Colonic mucosa (tissue), 4 donors: ENCODE measurements at regions not wholly inside any gene's neighbourhood (a gene's known extent, or its start where the extent isn't known, plus 50 kb on each side); places are given as distances from the start of the nearest gene placed in this dataset.

Experiments
- DNase-seq: peaks from one replicate; pipeline ENCODE4 v3.0.0-alpha.2; 2020
- H3K27ac ChIP-seq: fragments of 200-600 bp; one replicate; pipeline ENCODE4 v1.8.0; 2021
- H3K27me3 ChIP-seq: fragments of 200-600 bp; one replicate; pipeline ENCODE4 v1.8.0; 2021
- H3K36me3 ChIP-seq: fragments of 200-600 bp; one replicate; pipeline ENCODE4 v1.8.0; 2021
- H3K4me1 ChIP-seq: fragments of 200-600 bp; one replicate; pipeline ENCODE4 v1.8.0; 2021; ENCODE audit warnings: mild to moderate bottlenecking
- H3K4me3 ChIP-seq: fragments of 200-600 bp; one replicate; pipeline ENCODE4 v1.8.0; 2021
- H3K9ac ChIP-seq, 2 donors: one replicate each; pipeline ENCODE4 v1.7.0; 2013; ENCODE audit warnings: control low read depth in 2 of 2, low read depth in 2 of 2, low read length in 2 of 2
- H3K9me3 ChIP-seq: fragments of 200-600 bp; one replicate; pipeline ENCODE4 v1.8.0; 2021
- CTCF ChIP-seq: fragments of 200-600 bp; IDR thresholded peaks from one replicate; pipeline ENCODE4 v1.8.0; 2022; ENCODE audit warnings: antibody characterized with exemption, mild to moderate bottlenecking
- intact Hi-C: fragments of 100-400 bp; cut with DNase I; formaldehyde crosslinking; loops from one replicate; pipeline ENCODE4 v1.14.1; 2022
- donor health status: healthy.
- donor health status: DM: no; HTN: no; CAD: no.
- donor health status: DM: no; HTN: no; CAD: no.

- no peaks in the 10 kb centered on the region for H3K36me3 ChIP-seq
- TF ChIP-seq CTCF, result no peak
- no peak for DNase-seq
- H3K27me3 ChIP-seq, result no peaks in the 10 kb centered on the region
- no peak overlapping the region for H3K4me3 ChIP-seq
- no peaks in the 10 kb centered on the region for H3K4me1 ChIP-seq
- no peak overlapping the region for H3K27ac ChIP-seq
- H3K9ac ChIP-seq, result no peak overlapping the region
- no peaks in the 10 kb centered on the region for H3K9me3 ChIP-seq
- intact Hi-C loops, result no loop called here
Observed at GRCh38 chr18:67876871-67877270, 360.4 kb upstream of the DSEL start.

GRCh38 chr18:67875944-67876343, 359.4 kb upstream of the DSEL start:
- H3K9me3 ChIP-seq, result no peaks in the 10 kb centered on the region
- no peaks in the 10 kb centered on the region for H3K27me3 ChIP-seq
- no peak for DNase-seq
- H3K9ac ChIP-seq, result no peak overlapping the region
- H3K27ac ChIP-seq, result no peak overlapping the region
- TF ChIP-seq CTCF, result no peak
- H3K4me1 ChIP-seq, result no peaks in the 10 kb centered on the region
- intact Hi-C loops, result no loop called here
- no peak overlapping the region for H3K4me3 ChIP-seq
- H3K36me3 ChIP-seq, result no peaks in the 10 kb centered on the region

GRCh38 chr18:67875060-67875459, 358.5 kb upstream of the DSEL start:
- no peak for TF ChIP-seq CTCF
- no peaks in the 10 kb centered on the region for H3K9me3 ChIP-seq
- no peak overlapping the region for H3K9ac ChIP-seq
- no peaks in the 10 kb centered on the region for H3K4me1 ChIP-seq
- no peak overlapping the region for H3K4me3 ChIP-seq
- DNase-seq, result no peak
- H3K27ac ChIP-seq, result no peak overlapping the region
- H3K27me3 ChIP-seq, result no peaks in the 10 kb centered on the region
- intact Hi-C loops, result no loop called here
- no peaks in the 10 kb centered on the region for H3K36me3 ChIP-seq

- TF ChIP-seq CTCF, result no peak
- no peak for DNase-seq
- intact Hi-C loops, result no loop called here
- Histone ChIP-seq H3K36me3 (no peaks in the 10 kb centered on the region), H3K4me3 (no peak overlapping the region), H3K27ac (no peak overlapping the region), H3K9ac (no peak overlapping the region), H3K9me3 (no peaks in the 10 kb centered on the region), H3K4me1 (no peaks in the 10 kb centered on the region), H3K27me3 (no peaks in the 10 kb centered on the region)
Observed at GRCh38 chr18:67865400-67865799, 348.9 kb upstream of the DSEL start.

- Histone ChIP-seq H3K36me3 (no peaks in the 10 kb centered on the region), H3K9me3 (no peaks in the 10 kb centered on the region), H3K4me1 (no peaks in the 10 kb centered on the region), H3K9ac (no peak overlapping the region), H3K27ac (no peak overlapping the region), H3K27me3 (no peaks in the 10 kb centered on the region), H3K4me3 (no peak overlapping the region)
- DNase-seq, result no peak
- no peak for TF ChIP-seq CTCF
- intact Hi-C loops, result no loop called here
Observed at GRCh38 chr18:67864677-67865340, 348.3 kb upstream of the DSEL start.
